ENCODE measurements at regions not wholly inside any gene's neighbourhood (a gene's known extent, or its start where the extent isn't known, plus 50 kb on each side); places are given as distances from the start of the nearest gene placed in this dataset.

DNA sequence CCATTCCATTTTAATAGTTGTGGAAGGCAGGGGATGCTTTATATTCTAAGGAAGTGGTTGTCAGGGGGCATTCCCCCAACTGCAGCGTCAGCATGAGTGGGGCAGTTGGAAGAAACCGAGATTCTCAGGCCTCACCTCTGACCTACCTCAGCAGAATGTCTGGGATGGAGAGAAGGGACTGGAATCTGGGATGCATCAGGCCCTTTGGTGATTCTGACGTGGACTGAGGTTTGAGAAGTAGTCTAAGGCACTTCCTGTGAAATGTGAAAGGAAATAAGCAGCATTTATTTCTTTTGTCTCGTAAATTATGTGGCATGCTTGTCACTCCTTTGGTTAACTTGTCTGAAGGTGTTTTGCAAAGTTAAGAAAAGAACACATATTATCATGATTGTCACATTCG is 540.7 kb upstream of the NETO1 start:
- no peak overlapping the region for H4K12ac ChIP-seq (ENCODE audit: low read depth, low read length)
- peaks cover 10% of the 10 kb centered on the region for H3K79me1 ChIP-seq (ENCODE audit: low read length)
- no peak overlapping the region for H2BK12ac ChIP-seq (ENCODE audit: low read length)
- H4K8ac ChIP-seq (ENCODE audit: low read depth, low read length) = no peak overlapping the region
- no CpG with 5 or more reads among the region's 5 CpGs for WGBS (ENCODE audit: extremely low coverage, insufficient coverage, insufficient read length)
- H3K4me1 ChIP-seq (ENCODE audit: control insufficient read depth in 1 of 2, insufficient read depth in 2 of 2, low read length in 2 of 2) = peaks cover 4 to 8% of the 10 kb centered on the region in 2 experiments
- no peak overlapping the region for H2AFZ ChIP-seq (ENCODE audit: insufficient read depth, low read length, poor library complexity)
- H3K4me3 ChIP-seq (ENCODE audit: low read depth, low read length) = no peak overlapping the region
- no peaks in the 10 kb centered on the region for H3K27me3 ChIP-seq (ENCODE audit: insufficient read depth, low read length)
- no peak overlapping the region for H2BK120ac ChIP-seq (ENCODE audit: insufficient read depth, low read length, poor library complexity)
- H3K79me2 ChIP-seq (ENCODE audit: control insufficient read depth, insufficient read depth, low read length, poor library complexity) = no peaks in the 10 kb centered on the region
- no peak overlapping the region for H3K4me2 ChIP-seq (ENCODE audit: low read length)
- no peak overlapping the region for H3K23ac ChIP-seq (ENCODE audit: low read length)
- no peak overlapping the region for H3K27ac ChIP-seq (ENCODE audit: low read depth, low read length)
- H3K4ac ChIP-seq (ENCODE audit: low read depth, low read length) = no peak overlapping the region
- no peak overlapping the region for H2BK5ac ChIP-seq (ENCODE audit: low read depth, low read length, poor library complexity)
- no peaks in the 10 kb centered on the region for H3K9me3 ChIP-seq (ENCODE audit: insufficient read depth, low read depth, low read length)
- DNase-seq = no peak
- H3K14ac ChIP-seq (ENCODE audit: low read length) = no peak overlapping the region
- no peak overlapping the region for H3K18ac ChIP-seq (ENCODE audit: low read length)
- no peaks in the 10 kb centered on the region for H3K36me3 ChIP-seq (ENCODE audit: control insufficient read depth in 1 of 2, insufficient read depth in 2 of 2, low read length in 2 of 2)
- no peak overlapping the region for H2AK5ac ChIP-seq (ENCODE audit: low read length)
- H4K91ac ChIP-seq (ENCODE audit: low read depth, low read length) = no peak overlapping the region
- H3K9ac ChIP-seq (ENCODE audit: low read length) = no peak overlapping the region

DNA sequence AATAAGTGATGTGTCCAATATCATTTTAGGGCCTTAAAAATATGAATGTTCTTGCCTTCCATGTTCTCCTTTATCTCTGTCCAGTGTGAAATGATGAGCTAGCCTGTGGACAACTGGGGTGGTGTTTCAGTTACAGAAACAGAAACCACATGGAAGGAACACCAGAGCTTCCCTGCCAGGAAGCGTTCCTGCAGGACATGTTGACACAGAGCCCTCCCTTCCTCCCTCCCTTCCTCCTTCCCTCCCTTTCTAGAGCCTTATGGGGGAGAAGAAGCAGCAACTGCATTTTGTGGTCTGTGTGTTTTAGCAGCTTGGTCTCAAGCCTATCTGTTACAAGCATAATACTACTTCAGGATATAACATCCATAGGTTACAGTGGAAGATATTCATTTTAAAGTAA is 539.7 kb upstream of the NETO1 start:
- Histone ChIP-seq H2AFZ (ENCODE audit: insufficient read depth, low read length, poor library complexity) (no peak overlapping the region), H2AK5ac (ENCODE audit: low read length) (no peak overlapping the region), H3K4me1 (ENCODE audit: control insufficient read depth in 1 of 2, insufficient read depth in 2 of 2, low read length in 2 of 2) (peaks cover 4 to 8% of the 10 kb centered on the region in 2 experiments), H3K4me3 (ENCODE audit: low read depth, low read length) (no peak overlapping the region), H3K4me2 (ENCODE audit: low read length) (no peak overlapping the region), H3K18ac (ENCODE audit: low read length) (no peak overlapping the region), H4K91ac (ENCODE audit: low read depth, low read length) (peak overlapping the region; percentile 20), H3K14ac (ENCODE audit: low read length) (peak overlapping the region; percentile 24), H2BK5ac (ENCODE audit: low read depth, low read length, poor library complexity) (peak overlapping the region; percentile 3), H3K23ac (ENCODE audit: low read length) (no peak overlapping the region), H3K79me1 (ENCODE audit: low read length) (peaks cover 10% of the 10 kb centered on the region), H2BK120ac (ENCODE audit: insufficient read depth, low read length, poor library complexity) (no peak overlapping the region), H4K12ac (ENCODE audit: low read depth, low read length) (no peak overlapping the region), H3K36me3 (ENCODE audit: control insufficient read depth in 1 of 2, insufficient read depth in 2 of 2, low read length in 2 of 2) (no peaks in the 10 kb centered on the region), H3K27ac (ENCODE audit: low read depth, low read length) (peak overlapping the region; percentile 50), H3K79me2 (ENCODE audit: control insufficient read depth, insufficient read depth, low read length, poor library complexity) (no peaks in the 10 kb centered on the region), H4K8ac (ENCODE audit: low read depth, low read length) (no peak overlapping the region), H3K9me3 (ENCODE audit: insufficient read depth, low read depth, low read length) (no peaks in the 10 kb centered on the region), H3K9ac (ENCODE audit: low read length) (no peak overlapping the region), H3K27me3 (ENCODE audit: insufficient read depth, low read length) (no peaks in the 10 kb centered on the region), H2BK12ac (ENCODE audit: low read length) (peak overlapping the region; percentile 82), H3K4ac (ENCODE audit: low read depth, low read length) (no peak overlapping the region)
- DNase-seq = no peak
- no CpG with 5 or more reads among the region's 1 CpG for WGBS (ENCODE audit: extremely low coverage, insufficient coverage, insufficient read length)

GRCh38 chr18:73384246-73384645 is 516.5 kb upstream of the NETO1 start:
- H3K36me3 ChIP-seq (ENCODE audit: control insufficient read depth in 1 of 2, insufficient read depth in 2 of 2, low read length in 2 of 2) = no peaks in the 10 kb centered on the region
- H3K14ac ChIP-seq (ENCODE audit: low read length) = no peak overlapping the region
- H3K27ac ChIP-seq (ENCODE audit: low read depth, low read length) = no peak overlapping the region
- H2BK12ac ChIP-seq (ENCODE audit: low read length) = no peak overlapping the region
- peak; percentile 17 to 55 for DNase-seq
- WGBS (ENCODE audit: extremely low coverage, insufficient coverage, insufficient read length) = 100% methylated on average over 1 of the region's 4 CpGs
- H4K8ac ChIP-seq (ENCODE audit: low read depth, low read length) = no peak overlapping the region
- no peak overlapping the region for H3K9ac ChIP-seq (ENCODE audit: low read length)
- H2BK120ac ChIP-seq (ENCODE audit: insufficient read depth, low read length, poor library complexity) = no peak overlapping the region
- no peak overlapping the region for H2AK5ac ChIP-seq (ENCODE audit: low read length)
- no peaks in the 10 kb centered on the region for H3K79me2 ChIP-seq (ENCODE audit: control insufficient read depth, insufficient read depth, low read length, poor library complexity)
- no peak overlapping the region for H2BK5ac ChIP-seq (ENCODE audit: low read depth, low read length, poor library complexity)
- no peak overlapping the region for H3K4me2 ChIP-seq (ENCODE audit: low read length)
- H3K4me3 ChIP-seq (ENCODE audit: low read depth, low read length) = no peak overlapping the region
- no peaks in the 10 kb centered on the region for H3K4me1 ChIP-seq (ENCODE audit: control insufficient read depth in 1 of 2, insufficient read depth in 2 of 2, low read length in 2 of 2)
- no peaks in the 10 kb centered on the region for H3K79me1 ChIP-seq (ENCODE audit: low read length)
- H3K9me3 ChIP-seq (ENCODE audit: insufficient read depth, low read depth, low read length) = no peaks in the 10 kb centered on the region
- H3K4ac ChIP-seq (ENCODE audit: low read depth, low read length) = no peak overlapping the region
- H4K91ac ChIP-seq (ENCODE audit: low read depth, low read length) = no peak overlapping the region
- H4K12ac ChIP-seq (ENCODE audit: low read depth, low read length) = no peak overlapping the region
- no peak overlapping the region for H3K23ac ChIP-seq (ENCODE audit: low read length)
- H3K27me3 ChIP-seq (ENCODE audit: insufficient read depth, low read length) = no peaks in the 10 kb centered on the region
- H2AFZ ChIP-seq (ENCODE audit: insufficient read depth, low read length, poor library complexity) = no peak overlapping the region
- no peak overlapping the region for H3K18ac ChIP-seq (ENCODE audit: low read length)

DNA sequence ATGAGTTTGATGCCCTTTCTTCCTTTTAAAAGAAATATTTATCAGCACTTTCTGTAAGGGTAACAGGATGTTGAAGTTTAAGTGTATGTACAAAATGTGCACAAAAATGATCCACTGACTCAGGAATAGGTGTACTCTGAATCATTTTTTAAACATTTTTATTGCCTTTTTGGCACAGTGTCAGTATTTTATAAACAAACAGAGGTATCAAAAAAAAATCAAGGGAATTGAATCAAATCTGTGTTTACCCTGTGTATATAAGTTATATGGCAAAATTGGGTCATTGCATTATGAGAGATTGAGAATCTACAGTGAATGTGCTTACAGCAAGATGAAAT is 513.9 kb upstream of the NETO1 start:
- Histone ChIP-seq H3K79me2 (ENCODE audit: control insufficient read depth, insufficient read depth, low read length, poor library complexity) (no peaks in the 10 kb centered on the region), H3K4me2 (ENCODE audit: low read length) (no peak overlapping the region), H2AFZ (ENCODE audit: insufficient read depth, low read length, poor library complexity) (no peak overlapping the region), H4K8ac (ENCODE audit: low read depth, low read length) (no peak overlapping the region), H3K4me3 (ENCODE audit: low read depth, low read length) (no peak overlapping the region), H3K79me1 (ENCODE audit: low read length) (no peaks in the 10 kb centered on the region), H3K36me3 (ENCODE audit: control insufficient read depth in 1 of 2, insufficient read depth in 2 of 2, low read length in 2 of 2) (no peaks in the 10 kb centered on the region), H3K27me3 (ENCODE audit: insufficient read depth, low read length) (no peaks in the 10 kb centered on the region), H3K18ac (ENCODE audit: low read length) (no peak overlapping the region), H3K27ac (ENCODE audit: low read depth, low read length) (no peak overlapping the region), H4K12ac (ENCODE audit: low read depth, low read length) (no peak overlapping the region), H3K23ac (ENCODE audit: low read length) (no peak overlapping the region), H2BK5ac (ENCODE audit: low read depth, low read length, poor library complexity) (no peak overlapping the region), H3K14ac (ENCODE audit: low read length) (no peak overlapping the region), H2BK120ac (ENCODE audit: insufficient read depth, low read length, poor library complexity) (no peak overlapping the region), H3K9me3 (ENCODE audit: insufficient read depth, low read depth, low read length) (no peaks in the 10 kb centered on the region), H3K4ac (ENCODE audit: low read depth, low read length) (no peak overlapping the region), H4K91ac (ENCODE audit: low read depth, low read length) (no peak overlapping the region), H3K4me1 (ENCODE audit: control insufficient read depth in 1 of 2, insufficient read depth in 2 of 2, low read length in 2 of 2) (no peaks in the 10 kb centered on the region), H2AK5ac (ENCODE audit: low read length) (no peak overlapping the region), H3K9ac (ENCODE audit: low read length) (no peak overlapping the region), H2BK12ac (ENCODE audit: low read length) (no peak overlapping the region)
- no peak for DNase-seq

Measured in trophoblast cell (in vitro differentiated cells and primary cell).